Loucy (cell line): ENCODE measurements at regions not wholly inside any gene's neighbourhood (a gene's known extent, or its start where the extent isn't known, plus 50 kb on each side); places are given as distances from the start of the nearest gene placed in this dataset.

Experiments
- H2AFZ ChIP-seq: fragments of 200-600 bp; sonication (generic); 2 replicates; pipeline ENCODE4 v1.6.0; 2016; ENCODE audit warnings: antibody characterized with exemption, mild to moderate bottlenecking, low read length, moderate library complexity
- H3F3A ChIP-seq: fragments of 200-600 bp; 2 replicates; pipeline ENCODE4 v1.6.0; 2016; ENCODE audit warnings: antibody characterized with exemption, low read depth, mild to moderate bottlenecking
- H3K27me3 ChIP-seq: fragments of 200-600 bp; sonication (generic); 2 replicates; pipeline ENCODE4 v1.6.1; 2014; ENCODE audit warnings: low read length, mild to moderate bottlenecking; ENCODE audit not compliant: insufficient read depth, poor library complexity, severe bottlenecking
- H3K36me3 ChIP-seq: fragments of 200-600 bp; sonication (generic); 2 replicates; pipeline ENCODE4 v1.6.1; 2016; ENCODE audit warnings: low read length; ENCODE audit not compliant: insufficient read depth
- H3K4me1 ChIP-seq: fragments of 200-600 bp; sonication (generic); 2 replicates; pipeline ENCODE4 v1.5.1; 2014; ENCODE audit warnings: low read length, mild to moderate bottlenecking; ENCODE audit not compliant: insufficient read depth, poor library complexity, severe bottlenecking
- H3K4me2 ChIP-seq: fragments of 200-600 bp; sonication (generic); 2 replicates; pipeline ENCODE4 v1.6.0; 2014; ENCODE audit warnings: antibody characterized with exemption, low read length, low read depth, mild to moderate bottlenecking; ENCODE audit not compliant: poor library complexity, severe bottlenecking
- H3K4me3 ChIP-seq: fragments of 200-600 bp; sonication (generic); 2 replicates; pipeline ENCODE4 v1.5.1; 2014; ENCODE audit warnings: low read length, mild to moderate bottlenecking, mixed read lengths; ENCODE audit not compliant: poor library complexity, severe bottlenecking
- H3K79me2 ChIP-seq: fragments of 200-600 bp; sonication (generic); 2 replicates; pipeline ENCODE4 v1.6.1; 2014; ENCODE audit warnings: low read length; ENCODE audit not compliant: insufficient read depth
- H3K9ac ChIP-seq: fragments of 200-600 bp; sonication (generic); 2 replicates; pipeline ENCODE4 v1.6.0; 2014; ENCODE audit warnings: mild to moderate bottlenecking, low read depth, low read length, moderate library complexity; ENCODE audit not compliant: poor library complexity, severe bottlenecking
- H3K9me2 ChIP-seq: fragments of 200-600 bp; sonication (generic); replicated peaks from 2 replicates; pipeline ENCODE4 v1.6.1; 2016; ENCODE audit warnings: low read depth, low read length, mixed read lengths
- H3K9me3 ChIP-seq: fragments of 200-600 bp; sonication (generic); 2 replicates; pipeline ENCODE4 v1.6.1; 2014; ENCODE audit warnings: mild to moderate bottlenecking, antibody characterized with exemption, low read length, low read depth; ENCODE audit not compliant: insufficient read depth
- H4K20me1 ChIP-seq: fragments of 200-600 bp; sonication (generic); 2 replicates; pipeline ENCODE4 v1.6.0; 2014; ENCODE audit warnings: antibody characterized with exemption, low read length, mild to moderate bottlenecking; ENCODE audit not compliant: insufficient read depth, poor library complexity, severe bottlenecking
- EZH2phosphoT487 ChIP-seq: fragments of 200-600 bp; IDR thresholded peaks from 2 replicates; pipeline ENCODE4 v1.6.1; 2018; ENCODE audit warnings: antibody characterized with exemption, mild to moderate bottlenecking, moderate library complexity, borderline replicate concordance
- TF ChIP-seq, protein P1 (sequence below): fragments of 200-600 bp; sonication (generic); conservative IDR thresholded peaks from 2 replicates; pipeline ENCODE4 v1.5.1; 2014; ENCODE audit warnings: mild to moderate bottlenecking, antibody characterized with exemption, low read length

DNA sequence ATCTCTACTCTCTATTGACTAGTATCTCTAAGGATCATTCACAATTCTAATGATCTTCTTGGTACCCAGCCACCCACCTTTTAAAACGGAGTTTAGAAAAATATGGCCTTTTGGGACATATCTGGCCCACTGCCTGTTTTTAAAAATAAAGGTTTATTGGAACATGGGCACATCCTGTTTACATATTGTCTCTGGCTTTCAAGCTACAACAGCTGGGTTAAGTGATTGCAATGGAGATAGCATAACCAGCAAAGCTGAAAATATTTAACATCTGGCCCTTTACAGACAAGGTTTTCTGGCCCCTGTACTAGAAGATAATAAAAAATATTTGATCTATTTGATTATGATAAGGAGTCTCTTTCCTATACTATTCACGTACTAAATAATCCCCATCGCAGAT is 232.4 kb upstream of the RHOBTB1 start:
- Histone ChIP-seq H3K4me2 (no peak overlapping the region), H2AFZ (no peak overlapping the region), H3K9me3 (no peaks in the 10 kb centered on the region), H3K4me1 (no peaks in the 10 kb centered on the region), H3K4me3 (no peak overlapping the region), H3K27me3 (no peaks in the 10 kb centered on the region), H3K9ac (no peak overlapping the region), H4K20me1 (no peaks in the 10 kb centered on the region), H3K9me2 (no peaks in the 10 kb centered on the region), H3F3A (no peaks in the 10 kb centered on the region), H3K36me3 (no peaks in the 10 kb centered on the region), H3K79me2 (no peaks in the 10 kb centered on the region)
- TF ChIP-seq, protein P1, sequence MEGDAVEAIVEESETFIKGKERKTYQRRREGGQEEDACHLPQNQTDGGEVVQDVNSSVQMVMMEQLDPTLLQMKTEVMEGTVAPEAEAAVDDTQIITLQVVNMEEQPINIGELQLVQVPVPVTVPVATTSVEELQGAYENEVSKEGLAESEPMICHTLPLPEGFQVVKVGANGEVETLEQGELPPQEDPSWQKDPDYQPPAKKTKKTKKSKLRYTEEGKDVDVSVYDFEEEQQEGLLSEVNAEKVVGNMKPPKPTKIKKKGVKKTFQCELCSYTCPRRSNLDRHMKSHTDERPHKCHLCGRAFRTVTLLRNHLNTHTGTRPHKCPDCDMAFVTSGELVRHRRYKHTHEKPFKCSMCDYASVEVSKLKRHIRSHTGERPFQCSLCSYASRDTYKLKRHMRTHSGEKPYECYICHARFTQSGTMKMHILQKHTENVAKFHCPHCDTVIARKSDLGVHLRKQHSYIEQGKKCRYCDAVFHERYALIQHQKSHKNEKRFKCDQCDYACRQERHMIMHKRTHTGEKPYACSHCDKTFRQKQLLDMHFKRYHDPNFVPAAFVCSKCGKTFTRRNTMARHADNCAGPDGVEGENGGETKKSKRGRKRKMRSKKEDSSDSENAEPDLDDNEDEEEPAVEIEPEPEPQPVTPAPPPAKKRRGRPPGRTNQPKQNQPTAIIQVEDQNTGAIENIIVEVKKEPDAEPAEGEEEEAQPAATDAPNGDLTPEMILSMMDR: no peak
- no peak for TF ChIP-seq EZH2phosphoT487

DNA sequence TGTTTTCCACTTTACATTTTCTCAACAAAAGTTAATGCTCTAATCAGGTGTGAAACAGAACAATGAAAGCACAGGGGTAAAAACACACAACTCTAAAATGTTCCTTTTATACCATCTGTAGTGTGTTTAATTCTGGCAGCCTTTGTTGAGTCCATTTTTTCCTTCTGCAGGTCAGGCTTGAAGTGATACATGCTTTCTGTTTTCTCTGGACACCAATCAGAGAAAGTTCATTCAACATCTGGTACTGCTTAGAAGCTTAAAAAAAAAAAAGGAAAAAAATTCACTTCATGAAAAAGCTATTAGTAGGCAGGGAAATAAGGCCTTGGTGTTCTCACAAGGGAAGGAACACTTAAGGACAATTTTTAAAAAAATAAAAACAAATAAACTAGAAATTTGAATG is 231.3 kb upstream of the RHOBTB1 start:
- Histone ChIP-seq H3K9me2 (no peaks in the 10 kb centered on the region), H4K20me1 (no peaks in the 10 kb centered on the region), H3K9ac (no peak overlapping the region), H3K4me2 (no peak overlapping the region), H3K9me3 (no peaks in the 10 kb centered on the region), H2AFZ (no peak overlapping the region), H3K4me1 (no peaks in the 10 kb centered on the region), H3K27me3 (no peaks in the 10 kb centered on the region), H3K36me3 (no peaks in the 10 kb centered on the region), H3K79me2 (no peaks in the 10 kb centered on the region), H3K4me3 (no peak overlapping the region), H3F3A (no peaks in the 10 kb centered on the region)
- TF ChIP-seq EZH2phosphoT487: no peak
- TF ChIP-seq, protein P1: no peak

DNA sequence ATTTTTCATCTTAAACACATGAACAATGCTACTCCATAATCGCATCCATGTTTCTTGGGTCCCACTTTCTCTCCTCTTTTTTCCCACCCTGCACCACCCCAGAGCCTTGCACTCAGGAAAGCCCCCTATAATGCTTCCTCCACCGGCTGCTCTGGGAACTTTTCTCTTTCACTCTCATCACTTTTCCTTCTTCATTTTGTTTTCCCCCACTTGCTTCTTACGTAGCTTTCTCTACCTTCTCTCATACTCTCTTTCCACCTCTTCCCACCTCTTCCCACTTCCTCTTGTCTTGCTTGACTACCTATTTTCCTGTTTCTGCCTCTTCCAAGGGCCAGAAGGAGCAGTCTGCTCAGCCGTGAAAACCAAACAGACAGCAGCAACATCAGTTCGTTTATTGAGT is 229.5 kb upstream of the RHOBTB1 start:
- no peaks in the 10 kb centered on the region for H3K27me3 ChIP-seq
- H3K9me3 ChIP-seq: no peaks in the 10 kb centered on the region
- no peaks in the 10 kb centered on the region for H4K20me1 ChIP-seq
- no peak overlapping the region for H3K4me2 ChIP-seq
- no peak overlapping the region for H3K9ac ChIP-seq
- H3K4me3 ChIP-seq: no peak overlapping the region
- no peak for TF ChIP-seq EZH2phosphoT487
- TF ChIP-seq, protein P1: no peak
- H3K36me3 ChIP-seq: no peaks in the 10 kb centered on the region
- no peak overlapping the region for H2AFZ ChIP-seq
- no peaks in the 10 kb centered on the region for H3K9me2 ChIP-seq
- no peaks in the 10 kb centered on the region for H3K79me2 ChIP-seq
- H3F3A ChIP-seq: no peaks in the 10 kb centered on the region
- H3K4me1 ChIP-seq: no peaks in the 10 kb centered on the region
